Activated CD8-positive, alpha-beta T cell treated with anti-CD3 and anti-CD28 coated beads for 36 hours (primary cell): ENCODE measurements at regions not wholly inside any gene's neighbourhood (a gene's known extent, or its start where the extent isn't known, plus 50 kb on each side); places are given as distances from the start of the nearest gene placed in this dataset.

ENCODE experiments used
- ATAC-seq: fragments of 200-7000 bp; cut with Tn5 transposase; one replicate; pipeline ENCODE4 v1.10.0; 2021; ENCODE audit warnings: mild to moderate bottlenecking, moderate library complexity
- CTCF ChIA-PET: fragments of 350-600 bp; sonication (Branson Sonifier 250); formaldehyde crosslinking; loops from one replicate; lab custom pipeline; 2021; ENCODE audit warnings: antibody characterized with exemption; lab: Charles Lee
- POLR2A ChIA-PET: fragments of 350-600 bp; sonication (Branson Sonifier 250); formaldehyde crosslinking; loops from one replicate; lab custom pipeline; 2021; ENCODE audit warnings: antibody characterized with exemption; lab: Charles Lee
- DNase-seq: peaks from one replicate; pipeline ENCODE4 v3.0.0-alpha.2; 2020
- H3K27ac Mint-ChIP-seq: one replicate; pipeline ENCODE4 v1.8.0; 2021; ENCODE audit warnings: mild to moderate bottlenecking, mixed read lengths
- H3K27me3 Mint-ChIP-seq: one replicate; pipeline ENCODE4 v1.8.0; 2021; ENCODE audit warnings: mixed read lengths
- H3K36me3 Mint-ChIP-seq: one replicate; pipeline ENCODE4 v1.8.0; 2021; ENCODE audit warnings: low read depth, mixed read lengths
- H3K4me1 Mint-ChIP-seq: one replicate; pipeline ENCODE4 v1.8.0; 2021; ENCODE audit warnings: low read depth, mixed read lengths
- H3K4me3 Mint-ChIP-seq: one replicate; pipeline ENCODE4 v1.8.0; 2021; ENCODE audit warnings: mild to moderate bottlenecking, moderate library complexity, mixed read lengths
- H3K9me3 Mint-ChIP-seq: one replicate; pipeline ENCODE4 v1.8.0; 2021; ENCODE audit warnings: mixed read lengths
- CTCF ChIP-seq: fragments of 200-600 bp; IDR thresholded peaks from one replicate; pipeline ENCODE4 v1.8.0; 2022; ENCODE audit warnings: antibody characterized with exemption, mild to moderate bottlenecking
- intact Hi-C: fragments of 100-400 bp; cut with micrococcal nuclease; formaldehyde crosslinking; loops from one replicate; pipeline ENCODE4 v1.10.0; 2022

GRCh38 chr11:114924042-114924441 lies 245.7 kb downstream of the NXPE2 start:
- CTCF ChIA-PET, result no interaction called here
- H3K9me3 Mint-ChIP-seq, result no peaks in the 10 kb centered on the region
- no peaks in the 10 kb centered on the region for H3K4me1 Mint-ChIP-seq
- H3K27me3 Mint-ChIP-seq, result no peaks in the 10 kb centered on the region
- POLR2A ChIA-PET, result no interaction called here
- H3K27ac Mint-ChIP-seq, result no peak overlapping the region
- no peak overlapping the region for H3K4me3 Mint-ChIP-seq
- DNase-seq (no peak), ATAC-seq (no peak)
- no peak for TF ChIP-seq CTCF
- intact Hi-C loops, result no loop called here
- H3K36me3 Mint-ChIP-seq, result no peaks in the 10 kb centered on the region

DNA sequence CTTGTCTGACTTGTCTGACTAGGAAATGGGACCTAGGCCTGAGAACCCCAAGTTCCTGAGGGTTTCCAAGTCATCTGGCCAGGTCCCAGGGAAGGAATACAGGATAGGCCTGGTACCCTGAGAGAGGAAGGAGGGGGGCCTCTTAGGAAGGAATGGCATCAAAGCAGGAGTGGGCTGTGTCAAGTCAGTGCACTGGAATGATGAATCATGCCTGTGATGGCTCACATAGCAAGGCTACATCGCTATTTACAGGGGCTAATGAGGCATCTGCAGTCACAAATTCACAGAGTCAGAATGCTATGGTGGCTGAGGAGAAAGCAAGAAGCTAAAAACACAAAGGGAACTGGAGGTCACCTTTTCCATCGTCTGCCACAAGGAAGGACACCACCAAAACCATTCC lies 247.3 kb downstream of the NXPE2 start:
- TF ChIP-seq CTCF, result no peak
- H3K4me3 Mint-ChIP-seq, result no peak overlapping the region
- no peaks in the 10 kb centered on the region for H3K36me3 Mint-ChIP-seq
- no peaks in the 10 kb centered on the region for H3K4me1 Mint-ChIP-seq
- ChIA-PET POLR2A (no interaction called here), CTCF (no interaction called here)
- ATAC-seq (no peak), DNase-seq (no peak)
- H3K9me3 Mint-ChIP-seq, result no peaks in the 10 kb centered on the region
- intact Hi-C loops, result no loop called here
- no peaks in the 10 kb centered on the region for H3K27me3 Mint-ChIP-seq
- H3K27ac Mint-ChIP-seq, result no peak overlapping the region

DNA sequence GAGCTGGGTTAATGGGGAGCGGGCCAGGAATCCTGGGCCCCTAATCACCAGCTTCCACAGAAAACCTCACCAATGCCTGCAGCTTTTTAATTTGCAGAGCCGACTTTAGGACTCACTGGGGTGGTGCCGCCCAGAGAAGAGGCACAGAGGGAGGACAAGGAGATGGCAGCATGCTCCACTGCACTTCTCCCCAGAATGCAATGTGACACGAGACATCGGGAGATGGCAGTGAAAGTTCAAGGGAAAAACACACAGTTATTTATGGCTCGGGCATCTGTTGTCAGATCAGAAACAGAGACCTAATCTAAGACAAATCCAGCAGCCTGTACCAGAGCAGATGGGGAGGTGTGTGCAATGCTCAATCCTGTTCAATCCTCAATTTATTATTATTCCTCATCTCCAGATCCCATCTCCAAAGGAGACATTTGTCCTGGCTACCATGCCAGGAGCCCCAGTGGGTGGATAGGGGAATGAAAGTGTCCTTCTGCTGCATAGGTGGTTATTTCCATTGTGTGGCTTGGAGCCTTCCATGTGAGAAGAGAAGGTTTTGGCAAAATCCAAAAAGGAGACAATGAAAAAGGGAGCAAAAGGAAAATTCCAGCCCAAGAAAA lies 250.0 kb downstream of the NXPE2 start:
- ChIA-PET CTCF (no interaction called here), POLR2A (no interaction called here)
- DNase-seq, result no peak
- Mint-ChIP-seq H3K4me1 (no peaks in the 10 kb centered on the region), H3K27me3 (no peaks in the 10 kb centered on the region), H3K36me3 (no peaks in the 10 kb centered on the region), H3K27ac (no peak overlapping the region), H3K4me3 (no peak overlapping the region), H3K9me3 (peaks cover 4% of the 10 kb centered on the region)
- intact Hi-C loops, result no loop called here
- TF ChIP-seq CTCF, result no peak
- no peak for ATAC-seq

DNA sequence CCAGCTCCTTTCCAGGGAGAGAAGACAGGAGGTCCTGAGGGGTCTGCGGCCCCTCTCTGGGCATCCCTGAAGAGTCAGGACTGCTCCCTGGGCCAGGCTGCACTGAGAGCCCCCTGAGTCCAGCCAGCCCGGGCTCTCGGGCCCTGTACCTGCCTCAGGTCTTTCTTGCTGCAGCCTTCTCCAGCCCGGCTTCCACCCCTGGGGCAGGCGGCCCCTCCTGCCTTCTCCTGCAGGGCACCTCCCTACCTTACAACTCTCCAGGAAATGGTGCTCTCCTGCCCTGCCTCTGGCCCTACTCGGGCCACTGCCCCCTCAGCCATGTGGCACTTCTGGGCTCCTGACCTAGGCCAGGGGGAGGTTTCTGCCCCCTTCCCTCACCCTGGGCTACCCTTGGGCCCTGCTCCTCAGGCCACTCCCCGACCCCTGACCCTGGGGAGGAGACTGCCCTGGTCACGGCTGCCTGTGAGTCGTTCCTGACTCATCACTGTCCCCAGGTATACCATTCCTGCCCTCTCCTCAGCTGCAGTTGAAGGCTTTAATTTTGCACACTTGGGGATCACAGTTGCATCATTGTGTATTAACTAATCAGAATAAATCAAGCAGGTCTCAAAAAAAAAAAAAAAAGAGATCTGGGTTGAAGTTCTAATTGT lies 251.1 kb downstream of the NXPE2 start:
- H3K27ac Mint-ChIP-seq, result no peak overlapping the region
- H3K36me3 Mint-ChIP-seq, result no peaks in the 10 kb centered on the region
- DNase-seq, result no peak
- POLR2A ChIA-PET, result no interaction called here
- CTCF ChIA-PET, result no interaction called here
- TF ChIP-seq CTCF, result no peak
- no peaks in the 10 kb centered on the region for H3K4me1 Mint-ChIP-seq
- H3K27me3 Mint-ChIP-seq, result no peaks in the 10 kb centered on the region
- H3K9me3 Mint-ChIP-seq, result peaks cover 4% of the 10 kb centered on the region
- ATAC-seq, result no peak
- no peak overlapping the region for H3K4me3 Mint-ChIP-seq
- intact Hi-C loops, result no loop called here

DNA sequence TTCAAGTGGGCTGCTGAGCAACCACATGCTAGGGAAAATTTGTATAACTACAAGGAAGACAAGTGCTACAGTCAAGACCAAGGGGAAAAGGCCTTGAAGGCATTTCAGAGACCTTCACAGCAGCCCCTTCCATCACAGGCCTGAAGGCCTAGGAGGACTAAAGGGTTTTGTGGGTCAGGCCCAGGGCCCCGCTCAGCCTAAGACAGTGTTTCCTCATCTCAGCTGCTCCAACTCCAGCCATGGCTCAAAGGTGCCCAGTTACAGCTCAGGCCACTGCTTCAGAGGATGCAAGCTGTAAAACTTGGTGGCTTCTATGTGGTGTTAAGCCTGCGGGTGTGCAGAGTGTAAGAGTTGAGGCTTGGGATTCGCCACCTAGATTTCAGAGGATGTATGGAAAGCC lies 260.5 kb downstream of the NXPE2 start:
- no peak for TF ChIP-seq CTCF
- CTCF ChIA-PET, result no interaction called here
- DNase-seq (no peak), ATAC-seq (no peak)
- Mint-ChIP-seq H3K36me3 (no peaks in the 10 kb centered on the region), H3K27ac (no peak overlapping the region), H3K9me3 (peaks cover 10% of the 10 kb centered on the region), H3K27me3 (no peaks in the 10 kb centered on the region), H3K4me1 (no peaks in the 10 kb centered on the region), H3K4me3 (no peak overlapping the region)
- POLR2A ChIA-PET, result no interaction called here
- intact Hi-C loops, result no loop called here
